ENCODE measurements at regions not wholly inside any gene's neighbourhood (a gene's known extent, or its start where the extent isn't known, plus 50 kb on each side); places are given as distances from the start of the nearest gene placed in this dataset.

- no peak overlapping the region for H2AFZ ChIP-seq (ENCODE audit: low read depth, low read length, poor library complexity, severe bottlenecking)
- H3K36me3 ChIP-seq (ENCODE audit: control insufficient read depth in 1 of 2, insufficient read depth in 2 of 2, low read length in 2 of 2), result no peaks in the 10 kb centered on the region
- no TSS peak for BruUV-seq (replicated peaks)
- CTCF ChIA-PET, result no interaction called here
- RAD21 ChIA-PET (ENCODE audit: low non-redundant PET in 1 of 2, low total read pairs in 2 of 2, uncharacterized antibody in 2 of 2, unreplicated experiment in 2 of 2), result no interaction called here
- H3K4me1 ChIP-seq (ENCODE audit: control insufficient read depth in 1 of 2, insufficient read depth in 2 of 2, low read length in 2 of 2), result no peaks in the 10 kb centered on the region
- H3K4me2 ChIP-seq (ENCODE audit: low read length), result no peak overlapping the region
- H3K9me2 ChIP-seq (ENCODE audit: insufficient read depth), result no peaks in the 10 kb centered on the region
- ATAC-seq (no peak), DNase-seq (ENCODE audit: low read depth, low spot score) (no peak)
- POLR2A ChIA-PET, result no interaction called here
- TF ChIP-seq TCF7L2 (IDR thresholded peaks at IDR 0.05; ENCODE audit: borderline replicate concordance, extremely low read depth, insufficient read depth, insufficient read length) (no peak), CTCF (IDR thresholded peaks at IDR 0.05 in 2 of 3, conservative IDR thresholded peaks at IDR 0.05 in 1 of 3; ENCODE audit: borderline replicate concordance in 1 of 3, insufficient read depth in 1 of 3, low read depth in 2 of 3, low read length in 2 of 3) (no peak)
- TF ChIP-seq, protein P1, sequence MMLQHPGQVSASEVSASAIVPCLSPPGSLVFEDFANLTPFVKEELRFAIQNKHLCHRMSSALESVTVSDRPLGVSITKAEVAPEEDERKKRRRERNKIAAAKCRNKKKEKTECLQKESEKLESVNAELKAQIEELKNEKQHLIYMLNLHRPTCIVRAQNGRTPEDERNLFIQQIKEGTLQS (IDR thresholded peaks at IDR 0.05), result no peak
- intact Hi-C loops (cut with micrococcal nuclease), result no loop called here
- no peaks in the 10 kb centered on the region for H4K20me1 ChIP-seq (ENCODE audit: insufficient read depth)
- no peak overlapping the region for H3K27ac ChIP-seq (ENCODE audit: low read depth, low read length)
- no peak overlapping the region for H3K4me3 ChIP-seq (replicated peaks in 1 of 2; ENCODE audit: low read depth in 1 of 2, low read length in 2 of 2)
- H3K9ac ChIP-seq (ENCODE audit: low read length), result no peak overlapping the region
- H3K9me3 ChIP-seq (ENCODE audit: control insufficient read depth in 1 of 2, insufficient read depth in 1 of 2, low read depth in 1 of 2, low read length in 2 of 2), result no peaks in the 10 kb centered on the region
- H3K27me3 ChIP-seq (ENCODE audit: insufficient read depth, low read length), result no peaks in the 10 kb centered on the region
- H3K79me2 ChIP-seq (ENCODE audit: insufficient read depth, low read length), result no peaks in the 10 kb centered on the region
These were observed 213.1 kb upstream of the ZBED5 start for GRCh38 chr11:11070976-11071375.

DNA sequence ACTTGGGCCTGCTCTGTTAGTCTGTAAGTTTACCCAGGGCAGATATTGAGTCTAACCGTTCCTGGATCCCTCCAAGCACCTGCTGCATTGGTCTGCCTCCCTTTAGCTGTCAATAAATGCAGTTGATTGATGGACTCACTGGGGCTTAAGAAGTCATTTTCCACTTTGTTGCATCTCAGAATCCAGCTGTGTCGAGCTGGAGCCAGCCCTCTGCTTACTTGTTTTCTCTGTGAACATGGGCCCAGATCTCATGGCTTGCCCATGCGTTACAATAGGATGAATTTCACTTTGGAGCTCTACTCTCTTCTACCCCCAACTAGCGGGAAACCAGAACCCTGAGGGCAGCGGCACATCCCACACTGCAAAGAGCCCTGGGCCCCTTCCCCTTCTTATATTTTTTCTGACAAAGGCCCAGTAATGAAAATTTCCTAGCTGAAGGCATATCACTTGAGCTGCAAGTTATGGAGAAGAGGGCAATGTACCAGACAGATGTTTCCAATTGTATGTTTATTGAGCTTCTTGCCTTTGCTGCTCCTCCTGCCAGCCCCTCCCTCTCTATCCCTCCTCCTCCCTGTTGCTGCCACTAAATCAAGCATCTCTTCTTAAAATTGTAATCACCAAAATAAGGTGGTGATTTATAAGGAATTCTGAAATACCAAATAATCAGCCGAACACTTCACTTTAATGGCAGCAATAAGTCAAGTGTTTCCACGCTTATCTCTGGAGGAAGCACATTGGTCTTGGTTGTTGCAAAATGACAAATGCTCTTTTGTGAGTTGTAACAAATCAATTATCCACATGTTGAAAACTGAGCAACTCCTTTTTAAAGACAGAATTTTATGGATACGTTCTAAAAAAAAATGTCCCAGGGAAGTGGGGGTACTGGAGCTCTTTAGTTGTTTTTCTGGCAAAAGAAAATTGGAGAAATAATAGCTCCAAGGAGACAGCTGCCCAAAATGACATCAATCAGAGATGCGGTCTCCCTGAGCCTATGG lies 212.3 kb upstream of the ZBED5 start:
- no peak overlapping the region for H3K27ac ChIP-seq (ENCODE audit: low read depth, low read length)
- POLR2A ChIA-PET, result no interaction called here
- H2AFZ ChIP-seq (ENCODE audit: low read depth, low read length, poor library complexity, severe bottlenecking), result no peak overlapping the region
- no peaks in the 10 kb centered on the region for H4K20me1 ChIP-seq (ENCODE audit: insufficient read depth)
- no peaks in the 10 kb centered on the region for H3K4me1 ChIP-seq (ENCODE audit: control insufficient read depth in 1 of 2, insufficient read depth in 2 of 2, low read length in 2 of 2)
- no peak overlapping the region for H3K9ac ChIP-seq (ENCODE audit: low read length)
- CTCF ChIA-PET, result no interaction called here
- H3K4me2 ChIP-seq (ENCODE audit: low read length), result no peak overlapping the region
- no peaks in the 10 kb centered on the region for H3K9me3 ChIP-seq (ENCODE audit: control insufficient read depth in 1 of 2, insufficient read depth in 1 of 2, low read depth in 1 of 2, low read length in 2 of 2)
- no peaks in the 10 kb centered on the region for H3K9me2 ChIP-seq (ENCODE audit: insufficient read depth)
- H3K79me2 ChIP-seq (ENCODE audit: insufficient read depth, low read length), result no peaks in the 10 kb centered on the region
- no peaks in the 10 kb centered on the region for H3K36me3 ChIP-seq (ENCODE audit: control insufficient read depth in 1 of 2, insufficient read depth in 2 of 2, low read length in 2 of 2)
- H3K4me3 ChIP-seq (replicated peaks in 1 of 2; ENCODE audit: low read depth in 1 of 2, low read length in 2 of 2), result no peak overlapping the region
- DNase-seq (ENCODE audit: low read depth, low spot score), result no peak
- no TSS peak for BruUV-seq (replicated peaks)
- no peak for ATAC-seq
- intact Hi-C loops (cut with micrococcal nuclease), result no loop called here
- no peaks in the 10 kb centered on the region for H3K27me3 ChIP-seq (ENCODE audit: insufficient read depth, low read length)
- RAD21 ChIA-PET (ENCODE audit: low non-redundant PET in 1 of 2, low total read pairs in 2 of 2, uncharacterized antibody in 2 of 2, unreplicated experiment in 2 of 2), result no interaction called here
- TF ChIP-seq EZH2 (IDR thresholded peaks at IDR 0.05) (no peak), CBX3 (IDR thresholded peaks at IDR 0.05; ENCODE audit: low read depth) (no peak), SRF (IDR thresholded peaks at IDR 0.05; ENCODE audit: low read depth) (no peak), ZFX (IDR thresholded peaks at IDR 0.05) (no peak), MAX (IDR thresholded peaks at IDR 0.05) (no peak), CTCF (IDR thresholded peaks at IDR 0.05 in 2 of 3, conservative IDR thresholded peaks at IDR 0.05 in 1 of 3; ENCODE audit: borderline replicate concordance in 1 of 3, insufficient read depth in 1 of 3, low read depth in 2 of 3, low read length in 2 of 3) (no peak), POLR2A (IDR thresholded peaks at IDR 0.05; ENCODE audit: borderline replicate concordance, extremely low read depth, insufficient read depth, insufficient read length) (no peak)
- TF ChIP-seq, protein P1 (IDR thresholded peaks at IDR 0.05), result no peak

Data from HCT116 (cell line).